ENCODE measurements at regions not wholly inside any gene's neighbourhood (a gene's known extent, or its start where the extent isn't known, plus 50 kb on each side); places are given as distances from the start of the nearest gene placed in this dataset.
"Not testable (repeated sequence)": the region's sequence is repeated elsewhere in the genome, so short reads cannot be mapped to it uniquely, and the experiment has no call there.

DNA sequence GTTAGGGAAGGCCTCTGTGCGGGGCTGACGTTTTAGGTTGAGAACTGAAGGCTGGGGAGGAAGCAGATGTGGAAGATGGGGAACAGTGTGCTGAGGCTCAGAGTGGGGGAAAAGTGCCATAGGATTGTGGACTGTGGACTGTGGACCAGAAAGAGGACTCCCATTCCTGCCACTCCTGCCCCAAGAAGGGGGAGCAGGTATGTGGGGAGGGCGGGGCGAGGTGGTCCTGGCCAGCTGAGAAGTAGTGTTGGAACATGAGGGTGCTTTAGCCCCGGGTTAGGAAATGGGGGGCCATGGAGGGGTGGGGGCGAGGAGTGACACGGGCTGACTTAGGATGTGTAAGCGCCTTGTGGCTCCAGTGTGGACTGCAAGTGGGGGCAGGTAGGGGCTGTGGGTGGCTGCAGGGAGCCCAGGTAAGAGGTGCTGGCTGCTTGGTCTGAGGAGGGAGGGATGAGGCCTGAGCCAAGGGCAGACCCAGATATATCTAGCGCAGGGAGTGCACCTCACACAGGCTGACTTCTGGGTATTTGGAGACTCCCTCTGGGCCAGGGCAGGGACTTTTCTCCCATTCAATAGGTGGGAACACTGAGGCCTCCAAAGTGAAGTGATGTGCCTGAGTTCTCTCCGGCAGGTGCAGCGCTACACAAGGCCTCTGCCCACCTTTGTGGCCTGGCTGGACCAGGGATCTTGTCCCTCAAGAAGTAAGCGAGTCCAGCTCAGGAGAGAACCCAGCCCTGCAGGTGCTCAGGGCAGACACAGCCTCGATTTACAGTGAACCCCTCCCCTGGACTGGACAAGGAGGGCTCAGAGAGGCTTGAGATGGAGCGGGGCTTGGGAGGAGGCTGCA is 76.6 kb upstream of the TOX2 start:
- no peak for DNase-seq (ENCODE audit: low read depth)

GRCh38 chr20:43836790-43837189 is 77.9 kb upstream of the TOX2 start:
- no peak for DNase-seq (ENCODE audit: low read depth)

DNA sequence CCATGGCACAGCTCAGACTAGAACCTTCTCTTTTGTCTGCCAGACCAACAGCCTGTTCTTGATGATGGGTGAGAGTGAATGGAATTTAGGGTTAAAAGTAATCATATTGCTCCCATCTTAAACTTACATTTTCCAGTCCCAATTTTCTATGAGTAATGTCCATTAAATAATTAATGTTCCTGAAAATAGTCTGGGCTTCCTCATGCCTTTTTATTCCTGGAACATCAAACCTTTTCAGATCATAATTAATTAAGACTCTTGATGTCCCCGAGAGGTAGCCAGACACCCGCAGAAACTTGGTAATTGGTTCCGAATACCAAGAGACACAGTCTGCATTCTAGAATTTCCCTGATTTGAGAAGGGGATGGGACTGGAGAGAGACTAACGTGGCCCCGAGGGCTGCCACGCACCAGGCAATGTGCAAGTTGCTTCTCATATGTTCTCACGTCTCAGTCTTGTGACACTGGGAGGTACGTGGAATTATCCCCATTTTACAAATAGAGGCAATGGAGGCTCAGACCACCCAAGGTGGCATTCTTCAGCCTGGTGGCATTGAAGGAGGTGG is 78.6 kb upstream of the TOX2 start:
- no peak for DNase-seq (ENCODE audit: low read depth)

DNA sequence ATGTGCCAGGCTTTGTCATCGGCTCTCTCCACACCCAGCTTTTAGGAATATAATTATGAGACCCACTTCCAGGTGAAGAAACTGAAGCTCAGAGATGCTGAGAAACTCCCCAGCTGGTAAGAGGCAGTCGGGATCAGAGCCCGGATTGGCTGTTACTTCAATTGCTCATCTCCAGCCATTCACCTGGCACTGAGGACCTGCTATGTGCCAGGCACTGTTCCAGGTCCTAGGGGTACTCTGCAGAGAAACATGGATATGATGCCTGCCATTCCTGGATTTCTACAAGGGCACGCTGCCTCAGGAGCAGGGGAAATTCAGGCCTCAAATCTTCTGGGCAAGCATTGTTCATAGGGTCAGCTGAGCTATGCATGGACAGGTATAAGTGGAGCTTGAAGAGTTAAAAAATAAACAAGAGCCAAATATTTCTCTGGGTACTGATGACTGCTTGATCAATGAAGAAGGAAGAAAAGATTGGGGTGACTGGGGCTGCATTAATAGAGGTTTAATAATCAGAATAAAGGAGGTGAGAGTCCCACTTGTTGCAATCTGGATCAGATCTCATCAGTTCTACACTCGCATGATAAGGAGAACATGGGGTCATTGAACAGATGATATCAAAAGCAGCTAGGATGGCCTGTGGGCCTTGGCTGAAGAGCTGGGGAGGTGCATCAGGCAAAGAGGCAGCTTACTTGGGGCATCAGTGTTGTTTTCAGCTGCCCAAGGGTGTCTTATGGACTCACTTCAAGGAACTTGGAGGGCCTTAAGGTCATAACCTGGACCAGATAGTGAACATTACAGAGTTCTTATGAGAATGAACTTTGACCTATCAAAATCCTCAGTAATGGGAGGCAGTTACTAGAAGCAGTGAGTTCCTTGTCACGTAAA is 80.9 kb upstream of the TOX2 start:
- no peak for DNase-seq (ENCODE audit: low read depth)

DNA sequence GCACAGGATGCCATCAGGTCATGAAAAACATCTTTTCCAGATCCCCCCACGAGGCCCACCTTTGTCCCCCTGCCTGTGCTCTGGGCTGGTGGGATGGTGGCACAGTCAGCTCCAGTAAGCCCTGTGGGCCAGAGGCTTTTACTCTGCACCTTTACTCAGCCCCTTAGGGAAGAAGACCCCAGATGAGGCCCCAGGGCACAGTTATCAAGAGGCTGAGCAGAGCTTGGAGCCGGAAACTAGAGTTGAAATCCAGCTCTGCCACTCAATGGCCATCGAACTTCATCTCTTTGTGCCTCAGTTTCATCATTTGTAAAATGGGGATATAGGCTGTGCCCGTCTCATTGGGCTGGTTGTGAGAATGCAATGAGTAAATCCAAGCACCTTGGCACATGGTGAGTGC is 81.7 kb upstream of the TOX2 start:
- no peak for DNase-seq (ENCODE audit: low read depth)

GRCh38 chr20:43832096-43832816 is 82.4 kb upstream of the TOX2 start:
- no peak for DNase-seq (ENCODE audit: low read depth)

GRCh38 chr20:43831481-43832065 is 83.1 kb upstream of the TOX2 start:
- no peak for DNase-seq (ENCODE audit: low read depth)

DNA sequence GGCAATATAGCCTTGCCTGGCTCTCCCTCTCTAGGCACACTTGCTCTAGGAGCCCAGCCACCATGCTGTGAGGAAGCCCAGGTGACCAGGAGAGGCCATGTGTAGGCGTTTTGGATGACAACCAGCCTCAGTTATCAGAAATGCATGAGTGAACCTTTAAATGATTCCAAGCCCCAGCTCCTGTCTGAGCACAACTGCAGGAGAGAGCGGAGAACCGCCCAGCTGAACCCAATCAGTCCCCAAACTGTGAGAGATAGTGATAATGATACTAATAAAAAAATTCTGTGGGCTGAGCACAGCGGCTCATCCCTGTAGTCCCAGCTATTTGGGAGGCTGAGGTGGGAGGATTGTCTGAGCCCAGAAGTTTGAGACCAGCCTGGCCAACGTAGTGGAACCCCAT is 83.8 kb upstream of the TOX2 start:
- DNase-seq (ENCODE audit: low read depth), result no peak

- DNase-seq (ENCODE audit: low read depth), result no peak
Observed at GRCh38 chr20:43829951-43830690, 84.5 kb upstream of the TOX2 start.

DNA sequence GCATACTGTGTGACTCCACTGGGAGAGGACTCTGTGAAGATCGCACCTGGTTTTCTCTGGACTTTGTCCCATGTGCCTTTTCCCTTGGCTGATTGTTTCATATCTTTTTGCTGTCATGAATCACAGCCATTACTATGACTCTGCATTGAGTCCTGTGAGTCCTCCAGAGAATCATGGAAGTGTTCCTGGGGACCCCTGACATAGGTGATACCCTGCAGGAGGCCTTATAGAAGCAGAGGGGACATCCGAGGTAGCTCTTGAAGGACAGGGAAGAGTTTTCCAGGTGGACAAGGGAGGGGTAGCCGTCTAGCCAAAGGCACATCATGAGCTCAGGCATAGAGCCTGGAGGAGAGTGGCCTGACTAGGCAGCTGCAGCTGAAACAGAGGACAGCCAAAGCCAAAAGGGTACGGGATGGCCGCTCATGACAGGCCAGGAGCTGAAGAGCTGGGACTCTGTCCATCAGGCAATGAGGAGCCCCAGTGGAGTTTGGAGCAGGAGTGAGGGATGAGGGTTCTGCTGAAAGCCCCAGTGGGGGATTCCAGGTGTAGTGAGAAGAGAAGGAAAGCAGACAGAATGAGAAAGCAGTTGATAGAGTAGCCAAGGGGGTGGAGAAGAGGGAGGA is 86.6 kb upstream of the TOX2 start:
- DNase-seq (ENCODE audit: low read depth), result no peak

DNA sequence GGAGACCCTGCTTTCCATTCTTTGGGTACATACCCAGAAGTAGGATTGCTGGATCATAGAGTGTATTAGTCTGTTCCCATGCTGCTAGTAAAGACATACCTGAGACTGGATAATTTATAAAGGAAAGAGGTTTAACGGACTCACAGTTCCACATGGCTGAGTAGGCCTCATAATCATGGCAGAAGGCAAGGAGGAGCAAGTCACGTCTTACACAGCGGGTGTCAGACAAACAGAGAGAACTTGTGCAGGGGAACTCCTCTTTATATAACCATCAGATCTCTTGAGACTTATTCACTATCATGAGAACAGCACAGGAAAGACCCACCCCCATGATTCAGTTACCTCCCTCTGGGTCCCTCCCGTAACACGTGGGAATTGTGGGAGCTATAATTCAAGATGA is 87.7 kb upstream of the TOX2 start:
- not testable (repeated sequence) for DNase-seq (ENCODE audit: low read depth)

GRCh38 chr20:43825581-43825980 is 89.1 kb upstream of the TOX2 start:
- no peak for DNase-seq (ENCODE audit: low read depth)

DNA sequence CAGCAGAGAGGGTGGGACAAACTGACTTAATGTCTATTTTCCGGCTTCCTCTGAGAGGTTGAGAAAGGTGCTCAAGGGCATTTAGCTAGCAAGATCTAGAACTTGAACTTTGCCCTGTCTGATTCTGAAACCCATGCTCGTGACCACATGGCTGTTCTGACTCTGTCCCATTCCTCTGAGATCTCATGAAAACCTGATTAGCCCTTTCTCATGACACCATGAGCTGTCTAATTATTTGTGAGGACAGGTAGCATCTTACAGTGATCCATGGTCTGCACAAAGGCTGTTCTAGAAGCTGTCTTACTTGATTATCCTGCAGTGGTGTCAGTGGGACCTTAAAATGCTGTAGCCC is 89.6 kb upstream of the TOX2 start:
- no peak for DNase-seq (ENCODE audit: low read depth)

DNA sequence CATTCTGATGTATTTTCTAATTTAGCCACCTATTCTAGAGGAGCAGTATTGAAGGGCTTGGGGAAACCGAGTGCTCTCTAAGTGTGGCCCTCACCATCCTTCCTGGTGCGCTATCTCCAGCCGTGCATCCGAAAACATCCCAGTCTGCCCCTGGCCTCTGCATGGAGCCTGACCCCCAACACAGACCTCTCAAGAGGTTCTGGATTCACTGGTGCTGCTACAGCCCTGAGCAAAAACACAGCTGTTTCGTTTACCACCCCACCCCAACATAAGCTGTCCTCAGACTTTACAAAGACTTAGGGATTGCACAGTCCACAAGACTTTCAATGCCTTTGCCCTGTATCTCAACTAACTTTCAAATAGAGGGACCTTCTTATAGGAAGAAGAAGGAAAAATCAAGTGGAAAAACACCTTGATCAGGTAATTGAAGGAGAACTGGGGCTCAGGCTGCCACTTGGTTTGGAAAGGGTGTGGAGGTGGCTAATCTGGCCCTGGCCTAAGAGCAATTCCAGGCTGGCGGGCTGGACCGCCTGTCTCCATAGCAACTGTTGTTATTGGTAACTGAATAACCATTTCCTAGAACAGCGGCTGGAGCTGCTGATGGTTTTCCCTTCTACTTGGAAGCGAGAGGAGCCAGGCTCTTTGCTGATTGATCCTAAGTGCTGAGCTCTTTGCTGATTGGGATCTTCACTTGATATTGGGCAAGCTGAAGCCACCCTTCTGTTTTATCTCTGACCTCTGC is 90.2 kb upstream of the TOX2 start:
- no peak for DNase-seq (ENCODE audit: low read depth)

DNA sequence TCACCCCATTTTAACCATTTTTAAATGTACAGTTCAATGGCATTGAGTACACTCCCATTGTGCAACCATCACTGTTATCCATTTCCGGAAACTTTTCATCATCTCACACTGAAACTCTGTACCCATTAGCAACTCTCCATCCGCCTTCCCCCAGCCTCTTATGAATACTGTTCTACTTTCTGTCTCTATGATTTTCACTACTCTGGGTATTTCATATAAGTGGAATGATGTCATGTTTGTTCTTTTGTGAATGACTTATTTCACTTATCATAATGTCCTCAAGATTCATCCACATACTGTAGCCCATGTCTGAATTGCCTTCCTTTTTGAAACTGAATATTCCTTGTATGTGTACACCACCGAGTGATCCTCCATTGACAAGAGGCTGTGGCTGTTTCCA is 92.9 kb upstream of the TOX2 start:
- no peak for DNase-seq (ENCODE audit: low read depth)

DNA sequence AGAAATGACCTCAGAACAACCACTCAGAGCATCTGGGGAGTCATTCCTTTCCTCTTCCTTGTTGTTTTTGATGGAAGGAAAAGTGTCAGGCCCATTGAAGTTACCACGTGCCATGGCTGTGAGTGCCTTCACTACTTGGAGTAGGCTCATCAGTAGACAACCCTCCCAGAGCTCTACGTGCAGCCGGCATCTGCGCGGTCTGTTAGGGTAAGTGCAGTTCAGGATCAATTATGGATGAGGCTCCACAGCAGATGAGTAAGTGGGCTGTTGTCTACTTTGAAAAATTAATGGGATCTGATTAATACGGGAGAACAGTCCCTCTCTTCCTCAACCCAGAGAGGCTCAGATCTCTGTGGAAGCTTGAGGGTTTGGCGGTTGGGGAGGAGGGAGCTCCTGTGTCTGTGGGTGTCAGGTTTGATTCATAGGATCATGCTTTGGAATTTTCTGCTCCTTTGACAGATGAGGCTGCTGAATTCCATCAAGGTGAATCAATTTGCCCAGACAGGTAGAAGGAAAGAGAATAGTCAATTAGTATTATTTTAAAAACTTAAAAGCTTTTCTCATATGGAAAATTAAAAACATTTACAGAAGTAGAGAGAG is 93.8 kb upstream of the TOX2 start:
- DNase-seq (ENCODE audit: low read depth), result no peak

- DNase-seq (ENCODE audit: low read depth), result no peak
Observed at GRCh38 chr20:43812216-43812615, 85.4 kb upstream of the GTSF1L start.

DNA sequence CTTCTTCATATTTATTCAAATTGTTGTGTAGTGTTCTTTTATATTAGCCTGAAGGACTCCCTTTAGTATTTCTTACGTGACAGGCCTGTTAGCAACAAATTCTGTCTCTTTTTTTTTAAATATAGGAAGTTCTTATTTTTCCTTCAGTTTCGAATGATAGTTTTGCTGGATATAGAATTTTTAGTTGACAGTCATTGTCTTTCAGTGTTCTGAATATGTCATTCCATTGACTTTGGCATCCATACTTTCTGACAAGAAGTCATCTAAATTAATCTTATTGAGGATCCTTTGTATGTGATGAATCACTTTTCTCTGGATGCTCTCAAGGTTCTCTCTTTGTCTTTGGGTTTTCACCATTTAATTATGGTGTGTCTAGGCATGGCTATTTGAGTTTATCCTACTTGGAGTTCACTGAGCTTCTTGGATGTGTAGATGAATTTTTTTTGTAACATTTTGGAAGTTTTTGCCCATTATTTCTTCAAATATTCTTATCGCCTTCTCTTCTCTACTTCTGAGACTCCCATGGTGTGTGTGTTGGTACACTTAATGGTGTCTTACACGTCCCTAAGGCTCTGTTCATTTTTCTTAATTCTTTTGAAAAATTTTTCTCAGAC is 82.5 kb upstream of the GTSF1L start:
- DNase-seq (ENCODE audit: low read depth), result no peak

- DNase-seq (ENCODE audit: low read depth), result no peak
Observed at GRCh38 chr20:43804781-43805180, 78.0 kb upstream of the GTSF1L start.

All from Daoy (cell line).